Astrocyte (in vitro differentiated cells and primary cell): ENCODE measurements at regions not wholly inside any gene's neighbourhood (a gene's known extent, or its start where the extent isn't known, plus 50 kb on each side); places are given as distances from the start of the nearest gene placed in this dataset.

Experiments
- DNase-seq: peaks from one replicate; pipeline ENCODE4 v3.0.0-alpha.2; 2010; ENCODE audit warnings: low read depth
- FAIRE-seq: peaks from 2 replicates; lab custom pipeline; 2011; peaks lifted over from hg19 to GRCh38; lab: Jason Lieb, UNC
- H2AFZ ChIP-seq: 2 replicates; pipeline ENCODE4 v1.6.0; 2012; ENCODE audit warnings: low read depth, low read length, inconsistent platforms
- H3K27ac ChIP-seq: 2 replicates; pipeline ENCODE4 v1.5.1; 2011; ENCODE audit warnings: low read depth, low read length, inconsistent platforms
- H3K27me3 ChIP-seq: 2 replicates; pipeline ENCODE4 v1.6.0; 2011; ENCODE audit warnings: low read length, inconsistent platforms; ENCODE audit not compliant: insufficient read depth
- H3K36me3 ChIP-seq: 2 replicates; pipeline ENCODE4 v1.5.1; 2011; ENCODE audit warnings: low read length, inconsistent platforms; ENCODE audit not compliant: insufficient read depth
- H3K4me1 ChIP-seq: 2 replicates; pipeline ENCODE4 v1.5.1; 2011; ENCODE audit warnings: low read length, inconsistent platforms; ENCODE audit not compliant: insufficient read depth
- H3K4me2 ChIP-seq: 2 replicates; pipeline ENCODE4 v1.6.0; 2012; ENCODE audit warnings: low read length, inconsistent platforms
- H3K4me3 ChIP-seq: 2 replicates; pipeline ENCODE4 v1.5.1; 2011; ENCODE audit warnings: low read depth, mild to moderate bottlenecking, low read length, inconsistent platforms; ENCODE audit not compliant: insufficient read depth
- H3K79me2 ChIP-seq: 2 replicates; pipeline ENCODE4 v1.6.0; 2012; ENCODE audit warnings: mild to moderate bottlenecking, low read length, inconsistent platforms; ENCODE audit not compliant: insufficient read depth
- H3K9ac ChIP-seq: 2 replicates; pipeline ENCODE4 v1.6.0; 2012; ENCODE audit warnings: mild to moderate bottlenecking, low read length, inconsistent platforms
- H3K9me3 ChIP-seq: 2 replicates; pipeline ENCODE4 v1.5.1; 2012; ENCODE audit warnings: low read depth, mild to moderate bottlenecking, low read length, inconsistent platforms; ENCODE audit not compliant: insufficient read depth
- H4K20me1 ChIP-seq: 2 replicates; pipeline ENCODE4 v1.6.0; 2012; ENCODE audit warnings: low read length, inconsistent platforms; ENCODE audit not compliant: insufficient read depth
- H3K27ac Mint-ChIP-seq: one replicate; pipeline ENCODE4 v1.8.0; 2021; ENCODE audit warnings: mild to moderate bottlenecking, mixed read lengths; ENCODE audit not compliant: unreplicated experiment
- H3K27me3 Mint-ChIP-seq: one replicate; pipeline ENCODE4 v1.8.0; 2021; ENCODE audit warnings: low read depth, mixed read lengths; ENCODE audit not compliant: unreplicated experiment
- H3K36me3 Mint-ChIP-seq: one replicate; pipeline ENCODE4 v1.8.0; 2021; ENCODE audit warnings: low read depth, mixed read lengths; ENCODE audit not compliant: unreplicated experiment
- H3K4me1 Mint-ChIP-seq: one replicate; pipeline ENCODE4 v1.8.0; 2021; ENCODE audit warnings: low read depth, mixed read lengths; ENCODE audit not compliant: unreplicated experiment
- H3K4me3 Mint-ChIP-seq: one replicate; pipeline ENCODE4 v1.8.0; 2021; ENCODE audit warnings: mild to moderate bottlenecking, moderate library complexity, mixed read lengths; ENCODE audit not compliant: unreplicated experiment
- H3K9me3 Mint-ChIP-seq: one replicate; pipeline ENCODE4 v1.8.0; 2021; ENCODE audit warnings: mild to moderate bottlenecking, mixed read lengths; ENCODE audit not compliant: unreplicated experiment
- CTCF ChIP-seq: IDR thresholded peaks from 2 replicates; pipeline ENCODE4 v1.5.1; 2011; ENCODE audit warnings: low read depth, mild to moderate bottlenecking, inconsistent platforms, low read length, moderate library complexity; ENCODE audit not compliant: insufficient read depth
- EZH2 ChIP-seq: IDR thresholded peaks from 2 replicates; pipeline ENCODE4 v1.6.1; 2012; ENCODE audit warnings: mild to moderate bottlenecking, low read length, inconsistent platforms; ENCODE audit not compliant: insufficient read depth

GRCh38 chr15:37520026-37520425, 414.4 kb upstream of the TMCO5A start:
- Histone ChIP-seq H3K9me3 (no peaks in the 10 kb centered on the region), H3K27ac (no peak overlapping the region), H3K4me2 (no peak overlapping the region), H3K4me1 (no peaks in the 10 kb centered on the region), H3K9ac (no peak overlapping the region), H3K36me3 (no peaks in the 10 kb centered on the region), H3K27me3 (no peaks in the 10 kb centered on the region), H3K79me2 (no peaks in the 10 kb centered on the region), H3K4me3 (no peak overlapping the region), H4K20me1 (no peaks in the 10 kb centered on the region), H2AFZ (no peak overlapping the region)
- Mint-ChIP-seq H3K4me3 (no peak overlapping the region), H3K36me3 (no peaks in the 10 kb centered on the region), H3K27ac (no peak overlapping the region), H3K4me1 (no peaks in the 10 kb centered on the region), H3K27me3 (no peaks in the 10 kb centered on the region), H3K9me3 (peaks cover 3% of the 10 kb centered on the region)
- DNase-seq: no peak
- TF ChIP-seq EZH2 (no peak), CTCF (no peak)
- no peak for FAIRE-seq

- no peaks in the 10 kb centered on the region for H3K27me3 ChIP-seq
- no peaks in the 10 kb centered on the region for H3K79me2 ChIP-seq
- no peaks in the 10 kb centered on the region for H3K36me3 Mint-ChIP-seq
- H3K27me3 Mint-ChIP-seq: no peaks in the 10 kb centered on the region
- FAIRE-seq: no peak
- no peak overlapping the region for H3K9ac ChIP-seq
- H3K36me3 ChIP-seq: no peaks in the 10 kb centered on the region
- H3K4me2 ChIP-seq: no peak overlapping the region
- TF ChIP-seq EZH2 (no peak), CTCF (no peak)
- H3K9me3 ChIP-seq: no peaks in the 10 kb centered on the region
- H3K27ac ChIP-seq: no peak overlapping the region
- no peaks in the 10 kb centered on the region for H3K4me1 Mint-ChIP-seq
- no peak overlapping the region for H3K4me3 Mint-ChIP-seq
- no peak overlapping the region for H2AFZ ChIP-seq
- H4K20me1 ChIP-seq: no peaks in the 10 kb centered on the region
- H3K4me3 ChIP-seq: no peak overlapping the region
- H3K27ac Mint-ChIP-seq: no peak overlapping the region
- H3K9me3 Mint-ChIP-seq: peaks cover 3% of the 10 kb centered on the region
- no peak for DNase-seq
- no peaks in the 10 kb centered on the region for H3K4me1 ChIP-seq
Observed at GRCh38 chr15:37520882-37521281, 413.6 kb upstream of the TMCO5A start.

- H3K36me3 Mint-ChIP-seq: no peaks in the 10 kb centered on the region
- H3K4me1 Mint-ChIP-seq: no peaks in the 10 kb centered on the region
- Histone ChIP-seq H3K27ac (no peak overlapping the region), H3K9ac (no peak overlapping the region), H3K79me2 (no peaks in the 10 kb centered on the region), H3K36me3 (no peaks in the 10 kb centered on the region), H2AFZ (no peak overlapping the region), H4K20me1 (no peaks in the 10 kb centered on the region), H3K9me3 (no peaks in the 10 kb centered on the region), H3K27me3 (no peaks in the 10 kb centered on the region), H3K4me2 (no peak overlapping the region), H3K4me1 (no peaks in the 10 kb centered on the region), H3K4me3 (no peak overlapping the region)
- H3K27ac Mint-ChIP-seq: no peak overlapping the region
- peaks cover 3% of the 10 kb centered on the region for H3K9me3 Mint-ChIP-seq
- DNase-seq (no peak), FAIRE-seq (no peak)
- no peak for TF ChIP-seq CTCF
- TF ChIP-seq EZH2: no peak
- H3K27me3 Mint-ChIP-seq: no peaks in the 10 kb centered on the region
- no peak overlapping the region for H3K4me3 Mint-ChIP-seq
Observed at GRCh38 chr15:37524601-37525000, 409.8 kb upstream of the TMCO5A start.
